Effector CD4-positive, alpha-beta T cell (primary cell): ENCODE measurements at regions not wholly inside any gene's neighbourhood (a gene's known extent, or its start where the extent isn't known, plus 50 kb on each side); places are given as distances from the start of the nearest gene placed in this dataset.

ENCODE experiments used
- DNase-seq: peaks from one replicate; pipeline ENCODE4 v3.0.0-alpha.2; 2020

GRCh38 chr18:78399992-78400503, 579.6 kb upstream of the SALL3 start:
- no peak for DNase-seq

GRCh38 chr18:78402440-78402839, 577.2 kb upstream of the SALL3 start:
- DNase-seq = no peak

DNA sequence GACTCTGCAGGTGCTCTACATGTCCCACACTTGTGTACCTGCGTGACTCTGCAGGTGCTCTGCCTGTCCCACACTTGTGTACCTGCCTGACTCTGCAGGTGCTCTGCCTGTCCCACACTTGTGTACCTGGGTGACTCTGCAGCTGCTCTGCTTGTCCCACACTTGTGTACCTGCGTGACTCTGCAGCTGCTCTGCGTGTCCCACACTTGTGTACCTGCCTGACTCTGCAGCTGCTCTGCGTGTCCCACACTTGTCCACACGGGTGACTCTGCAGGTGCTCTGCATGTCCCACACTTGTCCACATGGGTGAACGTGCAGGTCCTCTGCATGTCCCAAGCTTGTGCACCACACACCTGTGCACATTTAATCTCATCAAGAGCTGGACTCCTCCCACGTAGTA, 576.7 kb upstream of the SALL3 start:
- DNase-seq = no peak

GRCh38 chr18:78403371-78403770, 576.2 kb upstream of the SALL3 start:
- no peak for DNase-seq

DNA sequence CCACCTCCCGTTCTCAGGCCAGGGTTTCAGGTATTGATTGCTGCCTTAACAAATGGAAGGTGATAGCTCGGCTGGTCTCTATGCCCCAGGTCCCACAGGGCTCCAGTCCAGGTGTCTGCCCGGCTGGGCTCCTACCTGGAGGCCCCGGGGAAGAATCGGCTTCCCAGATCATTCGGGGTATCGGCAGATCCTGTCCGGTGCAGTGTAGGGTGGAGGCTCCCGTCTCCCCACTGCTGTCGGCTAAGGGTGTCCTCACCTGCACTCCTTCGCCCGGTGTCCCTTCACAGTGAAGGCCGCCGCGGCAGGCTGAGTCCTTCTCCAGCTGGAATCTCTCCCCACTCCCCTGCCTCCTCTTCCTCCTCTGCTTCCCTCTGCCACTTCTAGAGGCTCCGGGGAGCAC, 573.9 kb upstream of the SALL3 start:
- DNase-seq = no peak

- no peak for DNase-seq
Measured at GRCh38 chr18:78406743-78407465, 572.7 kb upstream of the SALL3 start.

DNA sequence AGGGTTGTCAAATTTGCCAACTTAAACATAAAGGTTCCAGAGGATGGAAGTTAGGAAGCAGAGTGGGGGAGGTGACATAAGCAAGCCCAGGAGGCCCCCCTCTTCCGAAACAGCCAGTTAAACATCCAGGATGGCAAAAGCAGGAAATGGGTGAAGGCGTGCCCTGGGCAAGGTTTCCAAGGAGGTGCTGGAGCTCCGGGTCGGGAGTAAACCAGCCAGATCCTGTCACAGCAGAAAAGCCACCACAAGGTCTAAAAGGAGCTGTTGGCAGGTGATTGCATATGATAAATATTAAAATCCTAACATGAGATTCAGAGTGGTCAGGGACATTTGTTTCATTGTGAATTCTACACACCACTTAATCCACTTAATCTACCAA, 572.2 kb upstream of the SALL3 start:
- DNase-seq = no peak

DNA sequence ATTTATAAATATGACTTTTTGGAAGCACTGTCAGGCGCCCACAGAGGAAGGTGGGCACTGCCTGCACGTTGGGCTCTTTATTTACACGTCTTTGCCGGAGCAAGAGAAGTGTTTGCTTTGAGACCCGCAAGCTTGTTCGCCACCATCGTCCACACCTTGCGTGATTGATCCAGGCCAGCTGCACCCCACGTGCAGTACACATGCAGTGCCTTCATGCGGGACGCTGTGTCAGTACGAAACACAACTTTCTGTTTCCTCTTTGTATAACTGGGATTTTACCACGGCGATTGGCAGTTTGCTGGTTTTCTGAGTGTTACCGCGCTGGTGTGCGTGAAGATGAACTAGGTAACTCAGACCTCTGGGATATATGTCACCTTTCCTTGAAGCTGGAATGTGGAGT, 571.0 kb upstream of the SALL3 start:
- no peak for DNase-seq

GRCh38 chr18:78410094-78410786, 569.4 kb upstream of the SALL3 start:
- DNase-seq = no peak

DNA sequence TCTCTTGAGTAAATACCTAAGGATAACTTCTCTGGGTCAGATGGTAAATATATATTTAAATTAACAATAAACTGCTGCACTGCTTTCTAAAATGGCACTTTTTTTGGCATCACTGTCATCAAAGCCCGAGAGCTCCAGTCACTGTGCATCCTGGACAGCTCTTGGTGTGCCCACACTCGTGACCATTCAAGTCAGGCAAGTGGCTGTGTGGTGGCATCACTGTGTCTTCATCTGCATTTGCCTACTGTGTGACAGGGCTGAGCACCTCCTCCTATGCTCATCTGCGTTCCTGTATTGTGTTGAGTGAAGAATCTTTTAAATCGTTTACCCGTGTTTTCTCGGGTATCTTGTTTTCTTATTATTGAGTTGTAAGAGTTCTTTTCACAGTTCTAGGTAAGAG, 568.1 kb upstream of the SALL3 start:
- DNase-seq = no peak

DNA sequence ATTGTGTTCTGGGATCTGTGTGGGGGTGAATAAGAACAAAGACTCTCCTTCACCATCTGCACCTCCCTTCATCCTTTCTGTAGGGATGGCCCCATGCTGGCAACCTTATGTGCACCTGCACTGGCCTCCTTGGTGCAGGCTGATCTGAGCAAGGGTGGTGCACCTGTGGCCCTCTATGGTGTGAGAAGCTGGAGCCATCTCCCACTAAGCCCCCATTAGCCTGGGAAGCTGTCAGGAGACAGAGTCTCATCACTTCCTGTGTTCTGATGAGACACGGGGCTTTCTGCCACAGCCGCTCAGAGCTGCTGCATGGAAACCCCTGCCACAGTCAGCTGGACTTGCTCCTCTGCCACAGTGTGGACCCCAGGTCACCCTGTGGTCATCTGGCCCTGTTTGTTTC, 565.3 kb upstream of the SALL3 start:
- no peak for DNase-seq

DNA sequence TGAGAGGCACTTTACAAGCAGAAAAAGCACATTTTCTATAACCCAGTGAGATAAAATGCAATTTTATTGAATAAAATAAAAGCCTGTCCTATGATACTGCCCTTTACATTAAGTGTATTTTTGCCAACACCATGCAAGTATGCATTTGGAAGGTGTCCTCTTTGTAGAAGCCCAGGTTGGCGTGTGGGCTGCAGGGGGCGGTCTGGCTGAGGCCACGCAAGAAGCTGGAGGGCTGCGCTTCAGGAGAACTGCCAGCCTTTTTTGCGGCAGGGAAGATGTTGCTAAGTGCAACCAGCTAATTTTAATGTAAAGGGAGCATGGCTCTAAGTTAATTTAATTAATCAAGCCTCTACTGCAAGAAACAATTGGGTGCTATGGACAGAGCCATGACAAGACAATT, 562.8 kb upstream of the SALL3 start:
- DNase-seq = no peak

- DNase-seq = no peak
Measured at GRCh38 chr18:78418379-78418778, 561.2 kb upstream of the SALL3 start.

DNA sequence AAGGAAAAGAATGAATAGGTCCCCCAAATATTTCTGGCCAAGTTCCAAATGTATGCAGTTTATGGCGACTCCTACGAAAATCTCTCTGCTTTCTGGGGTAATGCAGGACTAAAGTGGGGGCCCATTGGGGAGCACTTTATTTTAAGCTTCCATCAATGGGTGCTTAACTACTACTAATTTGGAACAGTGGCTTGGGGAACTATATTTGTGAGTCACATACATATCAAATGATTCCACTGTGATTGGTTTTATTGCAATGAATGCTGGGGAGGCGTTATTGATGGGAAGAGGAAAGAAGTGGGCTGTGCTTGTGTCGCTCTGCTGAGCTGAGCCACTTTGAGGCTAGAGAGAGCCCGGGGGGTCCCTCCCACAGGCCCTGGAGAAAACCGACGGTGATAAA, 560.4 kb upstream of the SALL3 start:
- DNase-seq = no peak

DNA sequence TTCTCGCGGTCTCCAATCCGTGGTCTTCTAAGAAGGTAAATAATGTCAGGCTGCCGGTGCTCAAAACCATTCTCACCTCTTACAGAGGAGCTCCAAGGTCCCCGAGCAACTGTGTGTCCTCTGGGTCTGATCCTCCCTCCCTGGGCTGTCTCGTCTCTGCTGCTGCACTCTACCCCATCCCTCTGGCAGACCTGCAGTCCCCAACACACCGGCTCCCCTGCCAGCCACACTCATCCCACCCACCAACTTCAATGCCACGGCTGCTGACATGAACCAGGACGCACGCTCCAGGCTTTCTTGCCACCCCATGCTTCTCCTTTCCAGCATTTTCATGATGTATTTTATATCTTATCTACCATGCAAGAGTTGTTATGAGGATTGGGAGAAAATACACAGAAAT, 559.5 kb upstream of the SALL3 start:
- DNase-seq = no peak

DNA sequence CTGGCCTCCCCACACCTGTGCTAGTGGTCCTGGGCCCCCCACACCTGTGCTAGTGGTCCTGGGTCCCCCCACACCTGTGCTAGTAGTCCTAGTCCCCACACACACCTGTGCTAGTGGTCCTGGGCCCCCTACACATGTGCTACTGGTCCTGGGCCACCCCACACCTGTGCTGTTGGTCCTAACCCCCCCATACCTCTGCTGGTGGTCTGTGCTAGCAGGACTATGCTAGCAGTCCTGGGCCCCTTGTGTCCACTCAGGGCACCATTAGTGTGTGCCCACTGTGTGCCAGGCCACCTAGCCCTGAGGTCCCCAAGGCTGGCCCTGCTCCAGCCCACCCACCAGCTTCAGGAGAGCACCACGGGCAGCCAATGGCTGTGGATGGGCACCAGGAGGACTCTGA, 558.2 kb upstream of the SALL3 start:
- DNase-seq = no peak

DNA sequence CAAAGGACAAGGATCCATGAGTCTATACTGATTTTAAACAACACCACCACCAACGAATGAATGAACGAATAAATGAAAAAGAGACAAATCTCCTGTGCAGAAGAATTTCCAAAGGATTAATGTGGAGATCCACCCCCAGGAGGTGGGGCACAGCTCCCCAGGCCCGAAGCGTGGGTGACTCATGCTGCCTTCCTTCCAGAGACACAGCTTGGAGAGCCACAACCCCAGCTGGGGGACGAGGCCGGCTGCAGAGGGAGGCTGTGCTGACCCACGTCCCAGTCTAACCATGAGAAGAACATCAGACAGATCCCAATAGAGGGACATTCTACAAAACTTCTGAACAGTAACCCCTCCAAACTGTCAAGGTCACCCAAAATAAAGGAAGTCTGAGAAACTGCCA, 557.3 kb upstream of the SALL3 start:
- no peak for DNase-seq

- no peak for DNase-seq
Measured at GRCh38 chr18:78423811-78424210, 555.8 kb upstream of the SALL3 start.

GRCh38 chr18:78424403-78425018, 555.1 kb upstream of the SALL3 start:
- DNase-seq = no peak

DNA sequence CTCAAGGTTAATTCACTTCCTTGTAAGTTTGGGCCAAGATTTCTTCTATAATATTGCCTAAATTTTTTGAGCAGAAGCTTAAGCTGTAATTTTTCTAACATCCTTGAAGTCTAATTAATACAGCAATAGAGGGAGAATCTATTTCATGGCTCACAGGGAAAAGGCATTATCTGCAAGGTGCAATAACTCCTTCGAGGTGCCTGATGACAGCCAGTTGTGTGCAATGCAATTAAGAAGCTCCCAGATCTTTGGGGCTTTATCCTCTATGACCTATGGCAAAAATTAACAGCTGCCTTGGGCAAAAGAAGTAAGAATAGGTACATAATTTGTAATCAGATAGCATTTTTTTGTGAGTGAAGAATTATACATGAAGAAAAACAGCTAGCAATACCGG, 554.6 kb upstream of the SALL3 start:
- no peak for DNase-seq

DNA sequence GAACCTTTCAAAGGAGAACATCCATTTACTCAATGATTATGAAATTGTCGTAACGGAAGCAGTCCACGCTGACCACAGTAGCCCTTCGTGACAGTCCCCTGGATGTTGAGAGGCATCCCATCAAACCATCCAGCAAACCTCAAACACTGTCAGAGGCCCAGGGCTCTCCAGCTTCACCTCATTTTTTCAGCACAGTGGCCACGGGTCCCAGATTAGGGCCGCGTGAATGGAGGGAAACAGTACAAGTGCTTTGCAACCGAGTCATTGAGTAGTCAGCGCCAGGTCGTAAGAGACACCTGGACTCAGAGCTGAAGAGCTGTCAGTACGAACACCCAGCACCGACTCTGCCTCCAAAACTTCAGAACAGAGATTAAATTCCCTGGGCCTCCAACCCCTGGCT, 552.5 kb upstream of the SALL3 start:
- DNase-seq = no peak

GRCh38 chr18:78429127-78430108, 550.2 kb upstream of the SALL3 start:
- no peak for DNase-seq
